ENCODE measurements at regions not wholly inside any gene's neighbourhood (a gene's known extent, or its start where the extent isn't known, plus 50 kb on each side); places are given as distances from the start of the nearest gene placed in this dataset.
"Not testable (repeated sequence)": the region's sequence is repeated elsewhere in the genome, so short reads cannot be mapped to it uniquely, and the experiment has no call there.

GRCh38 chr5:145056800-145057199, 778.3 kb downstream of the PRELID2 start:
- no peak for DNase-seq

GRCh38 chr5:145050181-145050580, 785.0 kb downstream of the PRELID2 start:
- no peak for DNase-seq

GRCh38 chr5:145044970-145045369, 790.2 kb downstream of the PRELID2 start:
- DNase-seq = no peak

GRCh38 chr5:145028626-145029025, 806.5 kb downstream of the PRELID2 start:
- no peak for DNase-seq

GRCh38 chr5:145027286-145027685, 807.9 kb downstream of the PRELID2 start:
- no peak for DNase-seq

- no peak for DNase-seq
These were observed 809.4 kb downstream of the PRELID2 start for GRCh38 chr5:145025775-145026174.

GRCh38 chr5:145015146-145015545, 820.0 kb downstream of the PRELID2 start:
- no peak for DNase-seq

GRCh38 chr5:145014109-145014508, 821.0 kb downstream of the PRELID2 start:
- no peak for DNase-seq

- DNase-seq = no peak
These were observed 824.3 kb downstream of the PRELID2 start for GRCh38 chr5:145010834-145011233.

GRCh38 chr5:145008876-145009530, 826.1 kb downstream of the PRELID2 start:
- DNase-seq = no peak

GRCh38 chr5:144994356-144994755, 823.7 kb downstream of the KCTD16 start:
- DNase-seq = not testable (repeated sequence)

- DNase-seq = no peak
These were observed 812.4 kb downstream of the KCTD16 start for GRCh38 chr5:144983101-144983500.

GRCh38 chr5:144979516-144980264, 809.0 kb downstream of the KCTD16 start:
- DNase-seq = no peak

GRCh38 chr5:144972317-144972716, 801.6 kb downstream of the KCTD16 start:
- no peak for DNase-seq

GRCh38 chr5:144971108-144971850, 800.6 kb downstream of the KCTD16 start:
- DNase-seq = no peak

- no peak for DNase-seq
These were observed 789.6 kb downstream of the KCTD16 start for GRCh38 chr5:144960296-144960695.

- no peak for DNase-seq
These were observed 787.3 kb downstream of the KCTD16 start for GRCh38 chr5:144958002-144958401.

- DNase-seq = no peak
These were observed 780.3 kb downstream of the KCTD16 start for GRCh38 chr5:144950996-144951395.

GRCh38 chr5:144947023-144947422, 776.4 kb downstream of the KCTD16 start:
- no peak for DNase-seq

- no peak for DNase-seq
These were observed 774.8 kb downstream of the KCTD16 start for GRCh38 chr5:144945503-144945902.

- DNase-seq = no peak
These were observed 774.3 kb downstream of the KCTD16 start for GRCh38 chr5:144944936-144945335.

- no peak for DNase-seq
These were observed 770.3 kb downstream of the KCTD16 start for GRCh38 chr5:144941004-144941403.

- no peak for DNase-seq
These were observed 747.7 kb downstream of the KCTD16 start for GRCh38 chr5:144918371-144918770.

GRCh38 chr5:144915452-144915851, 744.8 kb downstream of the KCTD16 start:
- DNase-seq = no peak

Measured in CD4-positive, alpha-beta T cell treated with Interleukin-12 subunit alpha and Interleukin-12 subunit beta, for 1 hour (primary cell).